ENCODE measurements at regions not wholly inside any gene's neighbourhood (a gene's known extent, or its start where the extent isn't known, plus 50 kb on each side); places are given as distances from the start of the nearest gene placed in this dataset.

- TF ChIP-seq CTCF (IDR thresholded peaks at IDR 0.05; ENCODE audit: insufficient read depth, low read length, poor library complexity, severe bottlenecking) = no peak
These were observed 50.4 kb upstream of the RAPH1 start for GRCh38 chr2:203585516-203585915.

GRCh38 chr2:203586206-203586605, 51.1 kb upstream of the RAPH1 start:
- no peaks in the 10 kb centered on the region for H3K27me3 ChIP-seq (ENCODE audit: control insufficient read depth, insufficient read depth, low read length)
- no peak for TF ChIP-seq CTCF (IDR thresholded peaks at IDR 0.05; ENCODE audit: insufficient read depth, low read length, poor library complexity, severe bottlenecking)
- DNase-seq (ENCODE audit: low read depth) = no peak

More at GRCh38 chr2:203585516-203585915, 50.4 kb upstream of the RAPH1 start:
- Histone ChIP-seq H3K36me3 (ENCODE audit: control insufficient read depth, insufficient read depth, low read length) (no peaks in the 10 kb centered on the region), H3K27me3 (ENCODE audit: control insufficient read depth, insufficient read depth, low read length) (no peaks in the 10 kb centered on the region), H3K4me3 (ENCODE audit: low read depth, low read length) (no peak overlapping the region)
- DNase-seq (ENCODE audit: low read depth) = no peak

GRCh38 chr2:203586696-203587095, 51.6 kb upstream of the RAPH1 start:
- DNase-seq (ENCODE audit: low read depth) = no peak
- H3K4me3 ChIP-seq (ENCODE audit: low read depth, low read length) = no peak overlapping the region
- no peaks in the 10 kb centered on the region for H3K36me3 ChIP-seq (ENCODE audit: control insufficient read depth, insufficient read depth, low read length)
- no peak for TF ChIP-seq CTCF (IDR thresholded peaks at IDR 0.05; ENCODE audit: insufficient read depth, low read length, poor library complexity, severe bottlenecking)
- H3K27me3 ChIP-seq (ENCODE audit: control insufficient read depth, insufficient read depth, low read length) = no peaks in the 10 kb centered on the region

More at GRCh38 chr2:203586206-203586605, 51.1 kb upstream of the RAPH1 start:
- Histone ChIP-seq H3K4me3 (ENCODE audit: low read depth, low read length) (no peak overlapping the region), H3K36me3 (ENCODE audit: control insufficient read depth, insufficient read depth, low read length) (no peaks in the 10 kb centered on the region)

- H3K36me3 ChIP-seq (ENCODE audit: control insufficient read depth, insufficient read depth, low read length) = no peaks in the 10 kb centered on the region
- DNase-seq (ENCODE audit: low read depth) = no peak
- TF ChIP-seq CTCF (IDR thresholded peaks at IDR 0.05; ENCODE audit: insufficient read depth, low read length, poor library complexity, severe bottlenecking) = no peak
- no peaks in the 10 kb centered on the region for H3K27me3 ChIP-seq (ENCODE audit: control insufficient read depth, insufficient read depth, low read length)
- H3K4me3 ChIP-seq (ENCODE audit: low read depth, low read length) = no peak overlapping the region
These were observed 55.4 kb upstream of the RAPH1 start for GRCh38 chr2:203590496-203590895.

GRCh38 chr2:203591642-203592041, 56.5 kb upstream of the RAPH1 start:
- Histone ChIP-seq H3K27me3 (ENCODE audit: control insufficient read depth, insufficient read depth, low read length) (no peaks in the 10 kb centered on the region), H3K4me3 (ENCODE audit: low read depth, low read length) (no peak overlapping the region), H3K36me3 (ENCODE audit: control insufficient read depth, insufficient read depth, low read length) (no peaks in the 10 kb centered on the region)
- DNase-seq (ENCODE audit: low read depth) = peak; percentile 37
- TF ChIP-seq CTCF (IDR thresholded peaks at IDR 0.05; ENCODE audit: insufficient read depth, low read length, poor library complexity, severe bottlenecking) = no peak

GRCh38 chr2:203592470-203592869, 57.4 kb upstream of the RAPH1 start:
- no peak for DNase-seq (ENCODE audit: low read depth)
- Histone ChIP-seq H3K27me3 (ENCODE audit: control insufficient read depth, insufficient read depth, low read length) (no peaks in the 10 kb centered on the region), H3K4me3 (ENCODE audit: low read depth, low read length) (no peak overlapping the region), H3K36me3 (ENCODE audit: control insufficient read depth, insufficient read depth, low read length) (no peaks in the 10 kb centered on the region)
- no peak for TF ChIP-seq CTCF (IDR thresholded peaks at IDR 0.05; ENCODE audit: insufficient read depth, low read length, poor library complexity, severe bottlenecking)

All from kidney epithelial cell (primary cell).